ENCODE measurements at regions not wholly inside any gene's neighbourhood (a gene's known extent, or its start where the extent isn't known, plus 50 kb on each side); places are given as distances from the start of the nearest gene placed in this dataset.

DNA sequence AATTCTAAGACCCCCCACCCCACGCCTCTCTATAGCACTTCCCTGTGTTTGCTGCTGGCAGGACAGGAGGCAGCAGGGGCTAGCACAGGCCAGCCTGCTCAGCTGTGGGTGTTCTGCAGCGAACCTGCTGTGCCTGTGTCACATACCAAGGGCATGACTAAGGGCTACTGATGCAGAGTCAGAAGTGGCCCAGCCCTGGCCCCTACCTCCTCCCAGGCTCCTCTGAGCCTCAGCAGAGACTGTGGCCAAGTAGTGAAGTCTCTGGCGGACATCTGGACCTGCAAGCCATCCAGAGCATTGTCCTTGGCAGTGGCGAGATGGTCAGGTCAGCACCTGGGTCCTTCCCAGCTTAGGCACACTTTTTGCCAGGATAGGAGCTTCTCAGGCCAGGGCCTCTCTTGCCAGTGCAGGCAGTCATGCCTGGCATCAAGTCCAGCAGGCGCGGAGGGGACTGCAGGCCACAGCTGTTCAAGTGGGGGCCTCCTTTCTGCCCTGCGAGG, 116.3 kb upstream of the RET start:
- TF ChIP-seq, protein P1, sequence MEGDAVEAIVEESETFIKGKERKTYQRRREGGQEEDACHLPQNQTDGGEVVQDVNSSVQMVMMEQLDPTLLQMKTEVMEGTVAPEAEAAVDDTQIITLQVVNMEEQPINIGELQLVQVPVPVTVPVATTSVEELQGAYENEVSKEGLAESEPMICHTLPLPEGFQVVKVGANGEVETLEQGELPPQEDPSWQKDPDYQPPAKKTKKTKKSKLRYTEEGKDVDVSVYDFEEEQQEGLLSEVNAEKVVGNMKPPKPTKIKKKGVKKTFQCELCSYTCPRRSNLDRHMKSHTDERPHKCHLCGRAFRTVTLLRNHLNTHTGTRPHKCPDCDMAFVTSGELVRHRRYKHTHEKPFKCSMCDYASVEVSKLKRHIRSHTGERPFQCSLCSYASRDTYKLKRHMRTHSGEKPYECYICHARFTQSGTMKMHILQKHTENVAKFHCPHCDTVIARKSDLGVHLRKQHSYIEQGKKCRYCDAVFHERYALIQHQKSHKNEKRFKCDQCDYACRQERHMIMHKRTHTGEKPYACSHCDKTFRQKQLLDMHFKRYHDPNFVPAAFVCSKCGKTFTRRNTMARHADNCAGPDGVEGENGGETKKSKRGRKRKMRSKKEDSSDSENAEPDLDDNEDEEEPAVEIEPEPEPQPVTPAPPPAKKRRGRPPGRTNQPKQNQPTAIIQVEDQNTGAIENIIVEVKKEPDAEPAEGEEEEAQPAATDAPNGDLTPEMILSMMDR (IDR thresholded peaks at IDR 0.05), result no peak
- no peak for TF ChIP-seq POLR2A (IDR thresholded peaks at IDR 0.05)
